NCI-H2029 (cell line): ENCODE measurements at regions not wholly inside any gene's neighbourhood (a gene's known extent, or its start where the extent isn't known, plus 50 kb on each side); places are given as distances from the start of the nearest gene placed in this dataset.
"Not testable (repeated sequence)": the region's sequence is repeated elsewhere in the genome, so short reads cannot be mapped to it uniquely, and the experiment has no call there.

Experiments used
- DNase-seq: peaks from one replicate; lab custom pipeline; 2025; lab: John Stamatoyannopoulos, UW

GRCh38 chr4:170274616-170275015 lies 184.9 kb upstream of the AADAT start:
- DNase-seq: no peak

- no peak for DNase-seq
Measured at GRCh38 chr4:170272959-170273358, 183.2 kb upstream of the AADAT start.

- DNase-seq: no peak
Measured at GRCh38 chr4:170271723-170272122, 182.0 kb upstream of the AADAT start.

- DNase-seq: no peak
Measured at GRCh38 chr4:170270628-170271027, 180.9 kb upstream of the AADAT start.

- no peak for DNase-seq
Measured at GRCh38 chr4:170269950-170270349, 180.2 kb upstream of the AADAT start.

- DNase-seq: peak; percentile 57
Measured at GRCh38 chr4:170259631-170260153, 169.9 kb upstream of the AADAT start.

- DNase-seq: no peak
Measured at GRCh38 chr4:170256807-170257206, 167.1 kb upstream of the AADAT start.

GRCh38 chr4:170248576-170248975 lies 158.8 kb upstream of the AADAT start:
- no peak for DNase-seq

GRCh38 chr4:170248029-170248428 lies 158.3 kb upstream of the AADAT start:
- DNase-seq: no peak

GRCh38 chr4:170247596-170247995 lies 157.8 kb upstream of the AADAT start:
- DNase-seq: no peak

GRCh38 chr4:170243662-170244288 lies 154.0 kb upstream of the AADAT start:
- DNase-seq: no peak

GRCh38 chr4:170242471-170242870 lies 152.7 kb upstream of the AADAT start:
- no peak for DNase-seq

GRCh38 chr4:170234800-170235199 lies 145.0 kb upstream of the AADAT start:
- no peak for DNase-seq

- no peak for DNase-seq
Measured at GRCh38 chr4:170231377-170231776, 141.6 kb upstream of the AADAT start.

GRCh38 chr4:170230242-170230641 lies 140.5 kb upstream of the AADAT start:
- DNase-seq: no peak

GRCh38 chr4:170229006-170229405 lies 139.2 kb upstream of the AADAT start:
- no peak for DNase-seq

- DNase-seq: no peak
Measured at GRCh38 chr4:170227928-170228327, 138.2 kb upstream of the AADAT start.

GRCh38 chr4:170226288-170226687 lies 136.5 kb upstream of the AADAT start:
- no peak for DNase-seq

GRCh38 chr4:170214731-170215130 lies 125.0 kb upstream of the AADAT start:
- DNase-seq: no peak

- DNase-seq: no peak
Measured at GRCh38 chr4:170214101-170214500, 124.3 kb upstream of the AADAT start.

- no peak for DNase-seq
Measured at GRCh38 chr4:170202721-170203120, 113.0 kb upstream of the AADAT start.

- no peak for DNase-seq
Measured at GRCh38 chr4:170198747-170199146, 109.0 kb upstream of the AADAT start.

GRCh38 chr4:170194794-170195193 lies 105.0 kb upstream of the AADAT start:
- DNase-seq: not testable (repeated sequence)

- no peak for DNase-seq
Measured at GRCh38 chr4:170193496-170193895, 103.7 kb upstream of the AADAT start.
